SK-N-SH (cell line): ENCODE measurements at regions not wholly inside any gene's neighbourhood (a gene's known extent, or its start where the extent isn't known, plus 50 kb on each side); places are given as distances from the start of the nearest gene placed in this dataset.
"Not testable (repeated sequence)": the region's sequence is repeated elsewhere in the genome, so short reads cannot be mapped to it uniquely, and the experiment has no call there.

Experiments used
- CTCF ChIA-PET: fragments of 300-600, 350-600 bp; formaldehyde crosslinking; extraction: SDS; loops from one replicate; lab custom pipeline; 2021; lab: Yijun Ruan, JAX
- POLR2A ChIA-PET: fragments of 350-600 bp; sonication (Branson Sonifier 250); formaldehyde crosslinking; extraction: SDS; loops from one replicate; lab custom pipeline; 2020; ENCODE audit warnings: antibody characterized with exemption, inconsistent platforms; lab: Yijun Ruan, JAX
- DNase-seq: peaks from one replicate; pipeline ENCODE4 v3.0.0; 2012
- H2AFZ ChIP-seq: fragments of 200-600 bp; sonication (generic); 2 replicates; pipeline ENCODE4 v1.8.1; 2016; ENCODE audit warnings: antibody characterized with exemption, mild to moderate bottlenecking, low read depth
- H3F3A ChIP-seq: fragments of 200-600 bp; sonication (generic); replicated peaks from 2 replicates; pipeline ENCODE3; 2016; ENCODE audit warnings: antibody characterized with exemption, mild to moderate bottlenecking; ENCODE audit not compliant: insufficient read depth
- H3K27ac ChIP-seq, 2 experiments: fragments of 200-500 bp in 1 of 2; fragments of 200-600 bp in 1 of 2; sonication (Bioruptor generic) in 1 of 2; sonication (generic), shearing (Covaris generic) in 1 of 2; 2 replicates each; pipeline versions ENCODE4 v1.5.1 to v1.6.1; 2014 to 2016; ENCODE audit warnings: low read depth in 2 of 2, inconsistent platforms in 1 of 2, low read length in 1 of 2, mild to moderate bottlenecking in 1 of 2, mixed read lengths in 1 of 2
- H3K27me3 ChIP-seq: fragments of 200-600 bp; sonication (generic), shearing (Covaris generic); 2 replicates; pipeline ENCODE4 v1.6.1; 2016; ENCODE audit warnings: mixed run types; ENCODE audit not compliant: insufficient read depth
- H3K36me3 ChIP-seq, 2 experiments: fragments of 200-500 bp in 1 of 2; fragments of 200-600 bp in 1 of 2; sonication (Bioruptor generic) in 1 of 2; sonication (generic) in 1 of 2; replicated peaks in 1 of 2; 2 replicates each; pipeline versions ENCODE3 to v1.5.1; 2014 to 2016; ENCODE audit warnings: low read length in 1 of 2, mild to moderate bottlenecking in 1 of 2; ENCODE audit not compliant: insufficient read depth in 2 of 2, control insufficient read depth in 1 of 2
- H3K4me1 ChIP-seq, 2 experiments: fragments of 200-500 bp in 1 of 2; fragments of 200-600 bp in 1 of 2; sonication (Bioruptor generic) in 1 of 2; sonication (generic), shearing (Covaris generic) in 1 of 2; 2 replicates each; pipeline versions ENCODE4 v1.5.1 to v1.6.1; 2014 to 2016; ENCODE audit warnings: low read depth in 1 of 2, low read length in 1 of 2, mixed run types in 1 of 2; ENCODE audit not compliant: insufficient read depth in 2 of 2, control insufficient read depth in 1 of 2
- H3K4me2 ChIP-seq: fragments of 200-600 bp; sonication (generic), shearing (Covaris generic); 2 replicates; pipeline ENCODE4 v1.6.1; 2017; ENCODE audit warnings: mixed run types
- H3K4me3 ChIP-seq, 2 experiments: fragments of 200-500 bp in 1 of 2; fragments of 200-600 bp in 1 of 2; sonication (Bioruptor generic) in 1 of 2; sonication (generic), shearing (Covaris generic) in 1 of 2; 2 replicates each; pipeline versions ENCODE4 v1.5.1 to v1.8.1; 2014 to 2016; ENCODE audit warnings: low read depth in 2 of 2, inconsistent platforms in 1 of 2, low read length in 1 of 2, mild to moderate bottlenecking in 1 of 2, mixed read lengths in 1 of 2, moderate library complexity in 1 of 2
- H3K79me2 ChIP-seq: fragments of 200-600 bp; sonication (generic); 2 replicates; pipeline ENCODE4 v1.8.1; 2017; ENCODE audit warnings: mild to moderate bottlenecking; ENCODE audit not compliant: insufficient read depth
- H3K9ac ChIP-seq: fragments of 200-600 bp; sonication (generic); 2 replicates; pipeline ENCODE4 v1.6.1; 2017; ENCODE audit warnings: mixed run types
- H3K9me2 ChIP-seq: fragments of 200-600 bp; sonication (generic); 2 replicates; pipeline ENCODE4 v1.6.1; 2017; ENCODE audit warnings: mixed run types
- H3K9me3 ChIP-seq: fragments of 200-600 bp; sonication (generic); 2 replicates; pipeline ENCODE4 v1.6.1; 2017; ENCODE audit warnings: mixed run types, mild to moderate bottlenecking, moderate library complexity
- H4K20me1 ChIP-seq: fragments of 200-600 bp; sonication (generic); 2 replicates; pipeline ENCODE4 v1.6.1; 2017; ENCODE audit warnings: mild to moderate bottlenecking, mixed run types; ENCODE audit not compliant: insufficient read depth
- CHD2 ChIP-seq: fragments of 150-350 bp; IDR thresholded peaks from 2 replicates; pipeline ENCODE4 v1.6.1; 2018; ENCODE audit warnings: low read length; ENCODE audit not compliant: partially characterized antibody
- ELF1 ChIP-seq: IDR thresholded peaks from 2 replicates; pipeline ENCODE4 v1.4.0; 2012
- EP300 ChIP-seq, 2 experiments: IDR thresholded peaks; 2 replicates each; pipeline versions ENCODE4 v1.4.0 to v1.6.1; 2012; ENCODE audit warnings: borderline replicate concordance in 1 of 2, low read depth in 1 of 2, low read length in 1 of 2
- EZH2phosphoT487 ChIP-seq: fragments of 200-600 bp; sonication (generic); IDR thresholded peaks from 2 replicates; pipeline ENCODE4 v1.6.1; 2017; ENCODE audit warnings: low read depth, mixed run types, mild to moderate bottlenecking, antibody characterized with exemption, moderate library complexity, borderline replicate concordance
- FOSL2 ChIP-seq: IDR thresholded peaks from 2 replicates; pipeline ENCODE4 v1.4.0; 2012; ENCODE audit warnings: low read depth, mild to moderate bottlenecking, moderate library complexity, borderline replicate concordance
- FOXJ3 ChIP-seq: sonication (generic); formaldehyde crosslinking; IDR thresholded peaks from 2 replicates; pipeline ENCODE4 v1.5.1; 2020; ENCODE audit warnings: mild to moderate bottlenecking, missing genetic modification reagents
- FOXM1 ChIP-seq: IDR thresholded peaks from 2 replicates; pipeline ENCODE4 v1.4.0; 2012; ENCODE audit warnings: low read depth, mild to moderate bottlenecking
- MAX ChIP-seq: IDR thresholded peaks from 2 replicates; pipeline ENCODE4 v1.4.0; 2012; ENCODE audit warnings: low read depth
- MXI1 ChIP-seq: IDR thresholded peaks from 2 replicates; pipeline ENCODE4 v1.6.1; 2012; ENCODE audit warnings: mild to moderate bottlenecking, low read depth, low read length, improper control_type of control experiment
- NFIC ChIP-seq: IDR thresholded peaks from 2 replicates; pipeline ENCODE4 v1.4.0; 2012; ENCODE audit warnings: borderline replicate concordance
- NRF1 ChIP-seq: IDR thresholded peaks from 2 replicates; pipeline ENCODE4 v1.6.1; 2012; ENCODE audit warnings: low read depth, mild to moderate bottlenecking, low read length
- POLR2AphosphoS5 ChIP-seq: IDR thresholded peaks from 2 replicates; pipeline ENCODE4 v1.6.1; 2012; ENCODE audit warnings: low read depth, low read length
- RFX5 ChIP-seq: IDR thresholded peaks from 2 replicates; pipeline ENCODE4 v1.6.1; 2012; ENCODE audit warnings: mild to moderate bottlenecking, improper control_type of control experiment, low read length
- SIN3A ChIP-seq: IDR thresholded peaks from 2 replicates; pipeline ENCODE4 v1.6.1; 2012; ENCODE audit warnings: low read depth, mild to moderate bottlenecking, low read length, moderate library complexity, borderline replicate concordance
- TCF12 ChIP-seq: IDR thresholded peaks from 2 replicates; pipeline ENCODE4 v1.4.0; 2012
- TEAD4 ChIP-seq: IDR thresholded peaks from 2 replicates; pipeline ENCODE4 v1.4.0; 2012; ENCODE audit warnings: mild to moderate bottlenecking, borderline replicate concordance; ENCODE audit not compliant: insufficient read depth
- YY1 ChIP-seq: IDR thresholded peaks from 2 replicates; pipeline ENCODE4 v1.4.0; 2012; ENCODE audit warnings: low read depth, mild to moderate bottlenecking
- ZBTB33 ChIP-seq: IDR thresholded peaks from 2 replicates; pipeline ENCODE4 v1.4.0; 2012; ENCODE audit warnings: low read depth, borderline replicate concordance
- WGBS: methylation state at CpG from one replicate; pipeline ENCODE4 v1.1.6; 2017; ENCODE audit warnings: low lambda C conversion rate; 5-methylcytosine and 5-hydroxymethylcytosine counted together

GRCh38 chr10:37010741-37011140 is 114.7 kb upstream of the ANKRD30A start:
- H2AFZ ChIP-seq = no peak overlapping the region
- 37% methylated on average over 7 of the region's 7 CpGs for WGBS
- H3K4me2 ChIP-seq = no peak overlapping the region
- no peak for TF ChIP-seq RFX5
- no peak for TF ChIP-seq EP300 (IDR thresholded peaks at IDR 0.05; ENCODE audit: borderline replicate concordance in 1 of 2, low read depth in 1 of 2, low read length in 1 of 2)
- no peak for TF ChIP-seq EZH2phosphoT487
- TF ChIP-seq TEAD4 = no peak
- TF ChIP-seq FOSL2 = no peak
- TF ChIP-seq TCF12 = no peak
- no peak for TF ChIP-seq ELF1
- no peak for TF ChIP-seq MAX
- no peak for TF ChIP-seq POLR2AphosphoS5
- no peak for TF ChIP-seq MXI1
- TF ChIP-seq NFIC = no peak
- TF ChIP-seq CHD2 = no peak
- TF ChIP-seq YY1 = no peak
- no peak for TF ChIP-seq ZBTB33
- TF ChIP-seq SIN3A = no peak
- no peak for TF ChIP-seq NRF1
- TF ChIP-seq FOXM1 = no peak
- TF ChIP-seq FOXJ3 = no peak
- no peaks in the 10 kb centered on the region for H3F3A ChIP-seq
- no peaks in the 10 kb centered on the region for H3K9me3 ChIP-seq
- no peaks in the 10 kb centered on the region for H3K4me1 ChIP-seq
- CTCF ChIA-PET = no interaction called here
- no peak overlapping the region for H3K4me3 ChIP-seq
- H3K9ac ChIP-seq = no peak overlapping the region
- no peaks in the 10 kb centered on the region for H3K9me2 ChIP-seq
- H3K79me2 ChIP-seq = no peaks in the 10 kb centered on the region
- DNase-seq = no peak
- H3K27me3 ChIP-seq = no peaks in the 10 kb centered on the region
- POLR2A ChIA-PET = no interaction called here
- no peak overlapping the region for H3K27ac ChIP-seq
- no peaks in the 10 kb centered on the region for H4K20me1 ChIP-seq
- no peaks in the 10 kb centered on the region for H3K36me3 ChIP-seq

- H3K4me3 ChIP-seq, H3K4me1 ChIP-seq, H3F3A ChIP-seq, H3K9me3 ChIP-seq, H3K9ac ChIP-seq, H3K36me3 ChIP-seq, H3K9me2 ChIP-seq, DNase-seq, H3K4me2 ChIP-seq, CTCF ChIA-PET, H2AFZ ChIP-seq, H4K20me1 ChIP-seq, H3K27me3 ChIP-seq, H3K27ac ChIP-seq, POLR2A ChIA-PET, H3K79me2 ChIP-seq: not testable (repeated sequence)
- WGBS = 5% methylated on average over 2 of the region's 2 CpGs
Observed at GRCh38 chr10:37008276-37008675, 117.1 kb upstream of the ANKRD30A start.
